ENCODE measurements at regions not wholly inside any gene's neighbourhood (a gene's known extent, or its start where the extent isn't known, plus 50 kb on each side); places are given as distances from the start of the nearest gene placed in this dataset.
A peak's percentile ranks its signal among the peaks of the same experiment; 100 is the strongest.

DNA sequence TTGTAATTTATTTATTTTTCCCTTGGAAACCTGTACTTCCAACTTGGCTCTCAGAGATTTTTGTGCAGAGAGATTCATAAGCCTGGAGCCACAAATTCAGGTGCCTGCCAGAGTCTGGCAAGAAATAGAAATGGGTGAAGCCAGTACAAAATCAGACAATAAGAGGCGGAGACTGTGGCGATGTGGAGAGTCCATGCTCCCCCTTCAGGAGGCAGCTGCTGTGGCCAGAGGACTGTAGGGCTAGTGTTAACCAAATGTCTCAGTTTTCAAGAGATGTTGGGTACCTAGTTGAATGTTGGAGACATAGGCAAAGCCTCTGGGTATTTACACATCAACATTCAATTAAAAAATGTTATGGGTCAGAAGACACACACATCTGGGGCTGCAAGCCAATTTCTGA, 208.6 kb downstream of the PSAT1 start:
- DNase-seq, result no peak

DNA sequence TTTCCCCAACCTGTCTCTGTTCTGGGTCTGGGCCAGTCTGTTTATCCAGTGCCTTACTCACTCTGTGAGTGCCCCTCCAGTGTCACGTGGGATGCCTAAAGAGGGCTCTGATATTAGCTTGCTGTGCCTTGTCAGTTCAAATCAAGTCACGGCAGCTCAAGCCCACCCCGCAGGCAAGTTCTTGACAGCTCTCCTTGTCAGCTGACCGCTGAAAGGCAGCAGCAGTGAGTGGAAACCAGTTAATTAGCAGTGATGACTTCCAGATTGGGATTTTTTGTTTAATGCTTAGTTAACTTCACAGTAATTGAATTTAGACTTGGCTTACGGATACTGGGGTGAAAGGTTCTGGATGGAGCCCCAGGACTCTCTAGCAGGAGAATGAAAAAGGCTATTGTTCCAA, 210.1 kb downstream of the PSAT1 start:
- DNase-seq, result no peak

DNA sequence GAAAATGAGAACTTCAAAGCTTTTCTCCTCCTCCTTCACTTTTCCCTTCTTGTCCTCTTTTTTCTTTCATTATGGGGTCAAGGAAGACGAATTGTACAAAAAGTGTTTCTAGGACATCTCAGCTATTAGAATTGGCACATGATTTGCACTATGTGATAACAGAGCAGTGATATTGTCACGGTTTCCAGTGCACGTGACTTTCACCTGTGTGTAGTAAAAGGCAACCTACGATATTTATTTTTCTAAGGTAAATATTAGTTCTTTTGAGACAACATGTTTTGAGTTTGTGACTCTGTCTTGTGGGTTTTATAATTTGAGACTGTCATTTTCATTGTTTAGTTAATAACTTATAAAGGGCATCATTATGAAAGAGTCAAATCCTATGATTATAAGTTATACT, 213.1 kb downstream of the PSAT1 start:
- DNase-seq, result peak; percentile 23

DNA sequence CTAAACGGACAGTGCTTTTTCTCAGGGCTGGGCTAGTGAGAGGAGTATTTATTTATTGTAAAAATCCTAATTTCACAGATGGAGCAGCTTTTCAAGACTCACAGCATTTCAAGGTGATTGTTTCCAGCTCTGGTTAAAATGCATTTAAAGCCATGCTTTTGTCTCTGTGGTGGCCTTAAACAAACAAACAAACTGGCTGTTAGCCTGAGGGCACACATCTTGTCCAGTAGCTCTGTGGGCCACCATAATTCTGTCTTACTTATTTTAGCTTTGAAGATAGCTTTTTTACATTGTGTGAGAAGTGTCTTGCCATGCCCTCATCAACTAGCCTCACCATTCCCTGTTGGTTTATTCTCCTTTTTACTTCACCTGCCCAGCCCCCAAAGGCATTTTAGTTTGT, 218.2 kb downstream of the PSAT1 start:
- DNase-seq, result no peak

DNA sequence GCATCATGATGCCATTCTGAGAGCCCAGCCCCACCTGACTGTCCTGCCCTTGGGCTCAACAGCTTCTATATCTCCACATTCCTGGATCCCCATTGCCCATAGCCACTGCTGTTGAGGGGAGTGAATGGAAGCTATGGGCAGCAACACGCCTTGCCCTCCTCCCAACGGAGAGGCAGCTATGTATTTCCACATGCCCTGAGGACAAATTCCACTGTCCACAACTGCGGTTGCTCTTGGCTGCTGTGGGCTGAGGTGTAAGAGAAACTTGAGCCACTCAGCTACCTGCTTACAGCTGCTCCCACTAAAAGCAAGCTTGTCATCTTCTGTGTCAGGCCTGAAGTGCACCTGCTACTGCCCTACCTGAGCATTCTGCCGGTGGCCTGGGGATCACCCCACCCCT, 222.9 kb downstream of the PSAT1 start:
- no peak for DNase-seq

DNA sequence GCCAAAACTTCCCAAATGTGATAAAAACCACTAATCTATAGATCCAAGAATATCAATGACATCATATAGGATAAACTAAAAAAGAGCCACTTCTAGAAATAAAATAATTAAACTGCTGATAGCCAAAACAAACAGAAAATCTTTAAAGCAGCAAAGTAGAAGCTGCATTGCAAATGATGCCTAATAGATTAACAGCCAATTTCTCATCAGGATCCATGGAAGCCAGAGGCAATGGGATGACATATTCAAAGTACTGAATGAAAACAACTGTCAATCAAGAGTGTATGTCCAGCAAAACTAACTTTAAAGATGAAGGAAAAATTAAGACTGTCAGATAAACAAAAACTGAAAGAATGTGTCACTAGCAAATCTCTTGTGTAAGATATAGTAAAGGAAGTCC, 224.8 kb downstream of the PSAT1 start:
- DNase-seq, result no peak

DNA sequence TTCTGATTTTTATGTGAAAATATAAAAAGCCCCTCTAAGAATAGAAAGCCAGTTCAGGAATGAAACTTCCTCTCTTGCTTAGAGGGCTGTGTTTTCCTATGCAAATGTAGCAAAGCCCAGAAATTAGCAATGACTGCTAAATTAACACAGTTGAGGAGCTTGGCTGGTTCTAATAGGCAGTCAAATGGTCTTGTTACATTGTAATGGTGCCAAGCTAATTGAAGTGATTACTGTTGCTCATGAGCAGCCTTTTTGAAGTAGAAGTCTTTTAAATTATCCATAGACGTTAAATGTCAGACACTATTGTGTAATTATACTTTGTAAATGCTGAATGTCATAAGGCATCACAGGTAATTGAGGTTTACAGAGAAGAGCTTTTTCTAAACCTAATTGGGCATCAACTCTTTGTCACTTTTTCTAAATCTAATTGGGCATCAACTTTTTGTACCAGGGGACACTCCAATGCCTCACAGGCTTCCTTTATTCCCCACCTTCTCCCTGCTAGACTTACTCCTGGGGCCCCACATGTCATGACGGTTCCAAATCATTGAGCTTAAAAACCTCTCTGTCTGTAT, 229.1 kb downstream of the PSAT1 start:
- no peak for DNase-seq

DNA sequence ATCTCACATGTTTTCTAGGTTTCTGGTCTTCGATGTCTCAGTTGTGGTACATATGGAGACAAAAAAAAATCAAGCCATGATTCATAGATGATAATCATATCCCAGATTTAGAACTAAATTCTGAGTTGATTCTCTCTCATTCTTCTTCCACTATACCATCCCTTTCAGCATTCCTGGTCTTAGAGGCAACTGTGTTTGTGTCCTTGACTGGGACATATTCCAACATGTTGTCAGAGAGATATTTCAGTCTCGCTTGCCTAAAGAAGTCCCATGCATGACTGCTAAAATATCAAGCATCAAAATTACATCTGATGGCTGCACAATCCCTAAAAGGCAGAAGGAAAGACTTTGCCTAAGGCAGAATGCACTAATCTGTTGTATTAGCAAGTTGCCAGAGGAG, 236.6 kb downstream of the PSAT1 start:
- no peak for DNase-seq

DNA sequence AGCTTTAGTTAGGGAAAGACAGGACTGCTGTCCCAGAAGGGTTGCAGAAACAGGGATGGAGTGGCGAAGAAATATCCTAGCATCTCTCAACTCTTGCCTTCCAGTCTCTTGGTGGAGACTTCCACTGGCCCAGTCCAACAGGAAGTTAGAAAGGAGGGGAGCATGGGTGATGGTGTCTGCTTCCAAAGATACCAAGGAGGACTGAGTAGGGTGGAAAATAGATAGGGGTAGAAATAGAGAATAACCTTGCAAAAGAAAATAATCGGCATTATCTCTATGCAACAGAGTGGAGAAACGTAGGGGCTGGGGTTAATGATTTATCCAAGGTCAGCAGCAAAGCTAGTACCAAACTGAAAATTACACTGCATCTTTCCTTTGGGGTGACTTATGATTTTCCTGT, 242.3 kb downstream of the PSAT1 start:
- no peak for DNase-seq

DNA sequence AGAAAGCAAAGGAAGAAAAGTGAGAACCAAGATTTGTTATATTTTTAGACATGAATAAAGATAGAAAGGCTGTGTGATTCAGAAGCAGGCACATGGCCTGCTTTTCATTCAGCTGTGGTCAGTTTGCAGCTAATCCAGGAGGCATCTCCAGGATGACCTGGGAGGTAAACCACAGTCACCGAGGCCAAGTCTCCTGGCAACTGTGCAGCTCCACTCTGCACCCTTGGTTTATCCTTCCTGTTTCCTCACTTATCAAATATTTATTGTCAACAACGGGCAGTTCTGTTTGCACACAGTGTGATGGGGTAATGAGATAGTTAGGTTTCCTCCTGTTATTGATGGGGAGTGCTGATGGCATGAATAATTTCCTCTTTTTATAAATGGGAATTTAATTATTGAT, 243.0 kb downstream of the PSAT1 start:
- peak; percentile 41 for DNase-seq

DNA sequence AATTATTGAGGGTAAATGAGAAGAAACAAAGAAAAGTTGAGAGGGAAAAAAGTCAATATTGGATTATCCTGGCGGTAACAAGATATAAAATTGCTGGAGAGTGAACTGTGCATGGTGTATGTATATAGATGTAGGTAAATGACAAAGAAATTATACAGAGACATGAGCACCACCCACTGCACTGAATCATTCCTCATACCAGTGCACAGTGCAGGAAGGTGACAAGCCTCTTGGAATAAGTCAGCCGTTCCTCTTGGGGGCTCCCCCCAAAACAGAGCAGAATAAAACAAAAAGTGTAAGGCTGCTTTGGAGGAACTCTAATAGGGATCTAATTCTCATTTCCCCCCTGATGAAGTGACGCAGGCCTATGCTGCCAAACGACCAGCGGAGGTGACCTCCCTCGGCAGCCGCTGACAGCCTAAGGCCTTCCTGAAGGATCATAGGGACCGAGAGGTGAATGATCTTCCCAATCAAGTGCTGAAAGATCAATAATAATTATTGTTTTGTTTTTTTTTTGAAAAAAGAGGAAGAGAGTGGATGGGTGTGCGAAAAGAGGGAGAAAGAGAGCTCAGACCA, 245.0 kb downstream of the PSAT1 start:
- peak; percentile 11 for DNase-seq

DNA sequence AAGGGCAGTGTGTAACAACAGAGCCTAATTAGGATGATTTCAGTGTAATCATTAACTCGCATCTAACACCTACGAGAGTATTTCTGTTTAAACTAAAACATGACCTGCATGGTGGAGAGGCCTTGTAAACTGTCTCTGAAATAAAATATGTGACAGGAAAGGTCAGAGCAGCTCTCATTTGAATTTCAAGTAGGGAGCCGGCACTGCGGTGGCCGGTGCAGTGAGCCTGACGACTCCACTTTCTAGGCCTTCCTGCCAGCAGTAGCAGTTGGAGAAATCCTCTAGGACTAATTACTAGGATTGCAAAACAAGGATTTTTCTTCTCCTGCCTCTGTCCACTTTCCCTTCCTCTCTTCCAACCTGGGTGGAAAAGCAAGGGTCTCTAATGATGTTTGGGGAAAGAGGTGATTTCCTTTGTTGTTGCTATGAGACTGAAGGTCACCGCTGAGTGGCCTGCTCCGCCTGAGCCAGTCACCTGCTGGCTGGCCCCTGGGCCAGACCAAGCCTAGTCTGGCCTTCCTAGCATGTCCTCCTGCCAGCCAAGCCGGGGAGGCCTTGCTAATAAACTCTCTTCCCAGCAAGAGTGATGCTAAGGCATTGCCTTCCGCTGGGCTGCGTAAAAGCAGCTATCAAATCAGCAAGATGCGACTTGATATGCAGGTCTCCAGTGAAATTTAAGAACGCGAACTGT, 245.7 kb downstream of the PSAT1 start:
- DNase-seq, result no peak

DNA sequence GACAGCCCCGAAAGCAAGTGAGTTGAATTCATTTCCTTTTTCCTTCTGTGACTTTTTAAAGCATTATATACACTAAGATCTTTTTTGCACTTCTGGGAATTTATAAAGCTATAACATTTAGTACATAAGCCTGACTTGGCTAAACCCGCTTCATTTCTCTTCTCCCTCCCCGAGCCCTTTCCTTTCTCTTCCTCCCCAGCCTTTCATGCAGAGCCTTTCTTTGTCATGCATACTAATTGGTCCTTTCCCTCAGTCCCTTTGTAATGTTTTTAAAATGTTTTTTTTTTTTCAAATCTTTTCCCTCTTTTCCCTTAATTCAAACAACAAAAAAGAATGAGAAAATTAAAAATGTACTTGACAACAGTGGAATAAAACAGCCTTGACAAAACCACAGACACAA, 246.4 kb downstream of the PSAT1 start:
- DNase-seq, result no peak

DNA sequence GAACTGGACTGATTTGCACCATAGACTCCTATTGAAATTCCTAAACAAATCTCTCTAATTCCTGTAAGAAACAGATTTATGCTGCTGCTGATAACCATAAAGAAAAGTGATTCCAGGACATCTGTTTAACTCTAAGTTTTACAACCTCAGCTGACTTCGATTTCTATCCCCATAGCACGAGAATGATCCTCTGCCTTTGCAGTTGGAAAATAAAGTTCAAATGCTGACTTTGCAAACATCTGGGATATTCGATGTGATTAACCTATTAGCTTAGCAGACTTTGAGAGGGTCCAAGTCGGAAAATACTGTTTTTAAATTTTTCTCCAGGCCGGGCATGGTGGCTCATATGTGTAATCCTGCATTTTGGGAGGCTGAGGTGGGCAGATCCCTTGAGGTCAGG, 247.3 kb downstream of the PSAT1 start:
- no peak for DNase-seq

DNA sequence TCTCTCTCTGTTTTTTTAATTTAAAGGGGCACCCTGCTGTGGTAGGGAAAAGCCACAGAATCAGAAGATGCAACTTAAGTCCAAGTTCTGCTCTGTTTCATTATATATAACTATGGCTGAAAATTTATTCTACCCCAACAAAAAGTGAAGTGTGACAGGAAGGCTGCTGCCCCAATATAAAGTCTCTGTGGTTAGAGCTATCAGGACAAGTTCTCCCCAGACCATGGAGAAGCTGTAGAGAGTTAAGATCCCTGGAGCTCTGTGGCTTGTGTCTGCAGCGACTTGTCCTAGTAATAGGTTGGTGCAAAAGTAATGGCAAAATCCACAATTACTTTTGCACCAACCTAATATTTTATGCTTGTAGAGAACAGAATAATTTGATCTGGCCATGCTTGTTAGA, 250.9 kb downstream of the PSAT1 start:
- no peak for DNase-seq

DNA sequence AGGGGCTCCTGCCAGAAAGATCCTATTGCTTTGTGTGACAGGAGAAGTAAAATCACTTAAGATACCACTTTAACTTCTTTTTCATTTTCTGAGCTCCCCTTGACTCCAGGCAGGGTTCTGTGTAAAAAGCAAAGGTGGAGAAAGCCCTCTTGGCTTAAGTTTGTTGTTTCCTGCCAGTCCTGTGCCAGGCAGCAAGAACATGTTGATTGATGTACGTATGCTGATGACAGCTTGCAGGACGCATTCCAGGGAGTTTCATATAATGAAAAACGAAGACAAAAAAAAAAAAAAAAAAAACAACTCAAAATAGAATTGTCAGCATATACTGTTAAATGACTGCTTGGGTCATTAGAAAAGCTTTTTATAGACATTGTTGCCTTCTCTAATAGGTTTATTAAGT, 251.7 kb downstream of the PSAT1 start:
- DNase-seq, result no peak

DNA sequence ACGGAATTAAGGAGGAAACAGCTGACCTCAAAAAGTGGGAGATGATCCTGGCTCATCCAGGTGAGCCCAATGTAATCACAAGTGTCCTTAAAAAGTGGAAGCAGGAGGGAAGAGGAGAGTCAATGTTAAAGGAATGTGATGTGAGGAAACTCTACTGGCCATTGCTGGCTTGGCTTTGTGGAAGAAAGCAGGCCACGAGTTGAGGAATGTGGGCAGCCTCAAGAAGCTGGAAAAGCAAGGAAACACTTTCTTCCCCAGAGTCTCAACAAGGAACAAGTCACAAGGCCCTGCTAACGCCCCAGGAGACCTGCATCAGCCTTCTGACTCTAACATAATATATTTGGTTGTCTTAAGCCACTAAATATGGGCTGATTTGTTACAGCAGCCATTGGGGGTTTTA, 252.8 kb downstream of the PSAT1 start:
- no peak for DNase-seq

DNA sequence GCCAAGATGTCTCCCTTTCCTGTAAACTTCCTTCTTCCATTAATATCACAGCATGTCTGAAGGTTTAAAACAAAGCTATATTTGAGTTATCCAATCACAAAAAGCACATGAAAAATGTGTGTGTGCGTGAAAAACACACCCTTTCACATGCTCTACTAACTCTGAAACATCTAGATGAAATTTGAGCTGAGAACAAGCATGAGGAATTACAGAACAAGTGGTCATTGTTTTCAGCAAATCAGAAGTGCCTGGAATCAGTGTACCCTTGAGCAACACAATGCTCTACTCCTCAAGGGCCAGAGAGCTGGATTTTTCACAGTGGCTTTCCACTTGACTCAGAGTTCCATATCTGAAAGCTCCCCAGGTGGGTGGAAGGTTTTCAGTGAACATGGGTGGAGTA, 255.9 kb downstream of the PSAT1 start:
- no peak for DNase-seq

DNA sequence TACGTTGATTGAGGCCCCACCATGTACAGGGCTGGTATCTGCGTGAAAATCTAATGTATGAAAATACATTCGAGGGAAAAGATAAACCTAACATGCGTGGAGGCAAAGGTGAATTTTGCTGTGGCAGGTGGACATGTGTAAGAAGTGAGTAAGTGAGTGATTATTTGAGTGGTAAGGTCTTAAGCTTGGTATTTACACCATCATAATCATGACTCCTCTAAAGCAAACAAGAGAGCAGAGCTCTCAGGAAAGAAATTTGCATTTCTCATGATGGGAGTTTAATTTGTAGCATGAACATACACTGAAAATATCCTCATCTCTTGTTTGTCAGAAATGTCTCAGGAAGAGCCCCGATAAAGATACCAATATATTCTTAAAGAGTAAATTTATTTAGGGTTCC, 260.6 kb downstream of the PSAT1 start:
- no peak for DNase-seq

DNA sequence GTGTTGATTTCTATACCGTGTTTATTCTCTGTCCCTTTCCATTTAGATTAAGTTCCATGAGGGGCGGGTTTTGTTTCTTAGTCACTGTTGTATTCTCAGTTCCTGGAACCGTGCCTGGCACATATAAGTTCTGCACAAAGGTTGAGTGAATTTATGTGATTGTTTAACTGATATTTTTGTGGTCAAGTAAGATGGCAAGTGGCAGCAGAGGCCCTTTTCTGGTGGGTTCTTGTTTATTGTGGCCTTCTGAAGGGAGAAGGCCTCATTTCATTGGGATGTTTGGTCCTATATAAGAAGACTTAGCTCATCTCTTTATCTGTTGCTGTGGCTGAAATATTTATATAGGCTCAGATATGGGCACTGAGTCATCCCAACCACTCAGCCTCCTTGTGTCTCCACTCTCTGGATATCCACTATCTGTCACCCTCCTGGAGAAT, 262.5 kb downstream of the PSAT1 start:
- no peak for DNase-seq

DNA sequence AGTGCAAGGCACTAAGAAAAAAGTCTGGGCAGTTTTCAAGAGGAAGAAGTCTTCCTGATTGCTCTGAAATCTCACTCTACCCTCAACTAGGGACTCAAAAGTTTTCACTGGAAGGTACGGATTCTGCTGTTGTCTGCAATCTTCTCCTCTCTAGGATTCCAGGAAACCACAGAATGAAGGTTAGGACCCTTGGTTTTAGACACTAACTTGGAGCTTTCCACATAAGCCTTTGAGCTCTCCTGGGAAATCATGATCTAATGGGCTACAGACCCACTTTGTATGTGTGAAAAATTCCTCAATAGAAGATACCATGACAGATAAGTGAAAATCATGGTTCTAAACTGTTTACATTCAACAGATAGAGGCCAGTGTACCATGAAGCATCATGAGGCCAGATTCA, 265.1 kb downstream of the PSAT1 start:
- no peak for DNase-seq

DNA sequence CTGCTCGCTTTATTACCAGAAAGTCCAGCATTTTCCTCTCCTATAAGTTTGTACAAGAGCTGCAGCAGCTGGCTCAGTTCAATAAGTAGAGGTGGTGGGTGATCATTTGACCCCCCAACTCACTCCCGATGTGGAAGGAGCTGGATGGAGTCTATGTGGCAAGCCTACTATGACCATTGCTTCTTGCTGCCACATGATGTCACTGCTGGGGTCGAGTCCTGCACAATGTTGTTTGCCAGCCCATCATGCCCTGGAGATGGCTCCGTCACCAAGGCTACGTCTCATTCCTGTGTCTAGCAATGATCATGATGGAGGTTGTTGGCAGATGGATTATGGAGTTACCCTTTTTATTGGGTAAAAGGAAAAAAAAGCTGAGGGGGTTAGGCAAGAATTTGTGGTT, 266.3 kb downstream of the PSAT1 start:
- no peak for DNase-seq

DNA sequence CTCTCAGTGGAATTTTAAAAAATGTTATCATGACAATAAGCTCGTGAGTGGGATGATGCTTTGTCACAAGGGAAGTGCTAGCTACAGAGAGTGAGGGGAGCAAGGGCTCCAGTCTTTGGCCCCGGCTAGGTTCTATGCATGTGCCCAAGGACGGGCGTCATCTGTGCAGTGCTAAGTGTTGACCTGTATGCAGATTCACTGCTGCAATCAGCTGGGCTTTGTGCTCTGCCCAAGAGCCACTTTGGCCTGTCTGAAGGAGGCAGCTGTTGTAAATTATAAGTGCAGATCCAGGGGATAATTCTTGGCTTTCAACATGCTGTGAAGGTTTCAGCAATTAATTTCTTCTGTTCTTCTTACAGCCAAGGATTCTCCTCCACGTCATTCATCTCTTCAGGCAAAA, 268.6 kb downstream of the PSAT1 start:
- no peak for DNase-seq

DNA sequence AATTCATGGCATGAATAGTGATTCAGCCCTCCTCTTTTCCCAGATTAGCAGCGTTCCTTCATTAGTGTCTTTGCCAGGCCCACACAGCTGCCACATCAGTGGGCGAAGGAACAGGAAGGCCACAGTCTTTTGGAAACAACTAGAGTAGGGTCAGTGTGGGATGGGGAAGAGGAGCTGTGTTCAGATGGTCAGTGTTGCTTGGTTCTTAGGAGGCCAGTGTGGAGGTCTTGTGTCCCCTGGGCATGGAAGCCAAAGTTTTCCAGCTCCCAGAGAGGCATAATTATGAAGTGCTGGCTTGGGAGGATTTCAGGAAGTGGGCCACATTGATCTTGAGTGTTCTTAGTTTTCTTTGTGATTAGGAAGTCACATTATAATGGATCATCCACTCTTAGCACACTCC, 269.6 kb downstream of the PSAT1 start:
- DNase-seq, result no peak
